ENCODE measurements at regions not wholly inside any gene's neighbourhood (a gene's known extent, or its start where the extent isn't known, plus 50 kb on each side); places are given as distances from the start of the nearest gene placed in this dataset.

- TF ChIP-seq ZNF274 (IDR thresholded peaks at IDR 0.05; ENCODE audit: low read depth, low read length) = no peak
- no peak for TF ChIP-seq YY1 (IDR thresholded peaks at IDR 0.05; ENCODE audit: insufficient read depth, insufficient read length)
Observed at GRCh38 chr3:36182024-36182423, 198.3 kb upstream of the STAC start.
